ENCODE measurements at regions not wholly inside any gene's neighbourhood (a gene's known extent, or its start where the extent isn't known, plus 50 kb on each side); places are given as distances from the start of the nearest gene placed in this dataset.

- TF ChIP-seq CTCF (IDR thresholded peaks at IDR 0.05), result no peak
- no peak for TF ChIP-seq POLR2A (IDR thresholded peaks at IDR 0.05)
- TF ChIP-seq EP300 (IDR thresholded peaks at IDR 0.05), result no peak
- no peak for TF ChIP-seq POLR2AphosphoS5 (IDR thresholded peaks at IDR 0.05)
These were observed 85.9 kb upstream of the PCSK2 start for GRCh38 chr20:17140894-17141293.
